HEK293 (cell line): ENCODE measurements at regions not wholly inside any gene's neighbourhood (a gene's known extent, or its start where the extent isn't known, plus 50 kb on each side); places are given as distances from the start of the nearest gene placed in this dataset.

ENCODE experiments used
- CTCF ChIA-PET: fragments of 350-600 bp; formaldehyde crosslinking; extraction: SDS; loops from one replicate; lab custom pipeline; 2021; ENCODE audit warnings: antibody characterized with exemption; lab: Yijun Ruan, JAX
- POLR2A ChIA-PET: fragments of 300-600 bp; formaldehyde crosslinking; extraction: SDS; loops from one replicate; lab custom pipeline; 2020; ENCODE audit warnings: antibody characterized with exemption, inconsistent platforms; lab: Yijun Ruan, JAX
- H3K27ac ChIP-seq: fragments of 200-500 bp; sonication (Bioruptor generic); 2 replicates; pipeline ENCODE4 v1.5.1; 2014; ENCODE audit warnings: low read depth, low read length, control low read depth, inconsistent platforms; ENCODE audit errors: extremely low read depth
- H3K36me3 ChIP-seq, 2 experiments: fragments of 200-500 bp in 1 of 2; sonication (Bioruptor generic) in 1 of 2; 1 replicate in 1 of 2; 2 replicates in 1 of 2; pipeline ENCODE4 v1.5.1; 2014 to 2017; ENCODE audit warnings: inconsistent platforms in 2 of 2, low read length in 2 of 2; ENCODE audit not compliant: control insufficient read depth in 2 of 2, insufficient read depth in 1 of 2
- H3K4me1 ChIP-seq: fragments of 200-500 bp; sonication (Bioruptor generic); 2 replicates; pipeline ENCODE4 v1.5.1; 2014; ENCODE audit warnings: mild to moderate bottlenecking, low read length, inconsistent platforms; ENCODE audit not compliant: control insufficient read depth, insufficient read depth
- H3K4me3 ChIP-seq: 2 replicates; pipeline ENCODE4 v1.5.1; 2011; ENCODE audit warnings: low read depth, mild to moderate bottlenecking, control low read depth, low read length, moderate library complexity
- H3K9me3 ChIP-seq: fragments of 200-500 bp; sonication (Bioruptor generic); 2 replicates; pipeline ENCODE4 v1.5.1; 2014; ENCODE audit warnings: low read depth, low read length, inconsistent platforms; ENCODE audit not compliant: control insufficient read depth, insufficient read depth
- GLIS1 ChIP-seq: fragments of 450-650 bp; formaldehyde crosslinking; IDR thresholded peaks from 2 replicates; pipeline ENCODE4 v1.5.1; 2016; ENCODE audit warnings: missing biosample characterization, missing genetic modification characterization
- HOXA7 ChIP-seq: sonication (generic); formaldehyde crosslinking; IDR thresholded peaks from 2 replicates; pipeline ENCODE4 v1.8.1; 2022; ENCODE audit warnings: missing genetic modification reagents, borderline replicate concordance
- KLF1 ChIP-seq: fragments of 450-650 bp; formaldehyde crosslinking; IDR thresholded peaks from 2 replicates; pipeline ENCODE4 v1.5.1; 2016; ENCODE audit warnings: missing biosample characterization, missing genetic modification characterization
- KLF9 ChIP-seq: fragments of 450-650 bp; formaldehyde crosslinking; IDR thresholded peaks from 2 replicates; pipeline ENCODE4 v1.5.1; 2016; ENCODE audit warnings: missing biosample characterization, missing genetic modification characterization, low read depth
- RBAK ChIP-seq: fragments of 450-650 bp; formaldehyde crosslinking; IDR thresholded peaks from 2 replicates; pipeline ENCODE4 v1.5.1; 2016; ENCODE audit warnings: missing biosample characterization, missing genetic modification characterization
- SCRT1 ChIP-seq: fragments of 450-650 bp; formaldehyde crosslinking; IDR thresholded peaks from 2 replicates; pipeline ENCODE4 v1.5.1; 2016; ENCODE audit warnings: missing biosample characterization, missing genetic modification characterization, borderline replicate concordance
- SETDB1 ChIP-seq: IDR thresholded peaks from one replicate; pipeline ENCODE4 v1.6.1; 2017; ENCODE audit warnings: mild to moderate bottlenecking, low read length, moderate library complexity, mixed read lengths; ENCODE audit not compliant: insufficient read length
- YY1 ChIP-seq: fragments of 450-650 bp; formaldehyde crosslinking; IDR thresholded peaks from 2 replicates; pipeline ENCODE4 v1.5.1; 2018; ENCODE audit warnings: missing biosample characterization, missing genetic modification characterization
- ZFP37 ChIP-seq: fragments of 450-650 bp; formaldehyde crosslinking; IDR thresholded peaks from 2 replicates; pipeline ENCODE4 v1.5.1; 2016; ENCODE audit warnings: missing biosample characterization, missing genetic modification characterization
- ZFP41 ChIP-seq: fragments of 450-650 bp; formaldehyde crosslinking; IDR thresholded peaks from 2 replicates; pipeline ENCODE4 v1.5.1; 2016; ENCODE audit warnings: missing biosample characterization, missing genetic modification characterization, borderline replicate concordance
- ZNF138 ChIP-seq: fragments of 450-650 bp; formaldehyde crosslinking; IDR thresholded peaks from 2 replicates; pipeline ENCODE4 v1.5.1; 2016; ENCODE audit warnings: missing biosample characterization, missing genetic modification characterization, borderline replicate concordance
- ZNF16 ChIP-seq: fragments of 450-650 bp; formaldehyde crosslinking; IDR thresholded peaks from 2 replicates; pipeline ENCODE4 v1.5.1; 2016; ENCODE audit warnings: low read depth, missing biosample characterization, missing genetic modification characterization
- ZNF169 ChIP-seq: fragments of 450-650 bp; formaldehyde crosslinking; IDR thresholded peaks from 2 replicates; pipeline ENCODE4 v1.5.1; 2016; ENCODE audit warnings: missing biosample characterization, missing genetic modification characterization
- ZNF266 ChIP-seq: fragments of 450-650 bp; formaldehyde crosslinking; IDR thresholded peaks from 2 replicates; pipeline ENCODE4 v1.5.1; 2016; ENCODE audit warnings: missing biosample characterization, missing genetic modification characterization, low read depth
- ZNF366 ChIP-seq: fragments of 450-650 bp; formaldehyde crosslinking; conservative IDR thresholded peaks from 2 replicates; pipeline ENCODE4 v1.5.1; 2016; ENCODE audit warnings: missing biosample characterization, missing genetic modification characterization
- ZNF423 ChIP-seq: fragments of 450-650 bp; formaldehyde crosslinking; IDR thresholded peaks from 2 replicates; pipeline ENCODE4 v1.5.1; 2016; ENCODE audit warnings: missing biosample characterization, missing genetic modification characterization
- ZNF433 ChIP-seq: fragments of 450-650 bp; formaldehyde crosslinking; IDR thresholded peaks from 2 replicates; pipeline ENCODE4 v1.5.1; 2016; ENCODE audit warnings: missing biosample characterization, missing genetic modification characterization, low read depth
- ZNF473 ChIP-seq: fragments of 450-650 bp; formaldehyde crosslinking; IDR thresholded peaks from 2 replicates; pipeline ENCODE4 v1.5.1; 2017; ENCODE audit warnings: missing biosample characterization, missing genetic modification characterization
- ZNF48 ChIP-seq: fragments of 450-650 bp; formaldehyde crosslinking; IDR thresholded peaks from 2 replicates; pipeline ENCODE4 v1.5.1; 2016; ENCODE audit warnings: missing biosample characterization, missing genetic modification characterization
- ZNF629 ChIP-seq: fragments of 450-650 bp; formaldehyde crosslinking; IDR thresholded peaks from 2 replicates; pipeline ENCODE4 v1.5.1; 2017; ENCODE audit warnings: missing biosample characterization, missing genetic modification characterization
- ZNF830 ChIP-seq: fragments of 450-650 bp; IDR thresholded peaks from 2 replicates; pipeline ENCODE4 v1.5.0; 2018; ENCODE audit warnings: missing biosample characterization, missing genetic modification characterization, low read depth, mild to moderate bottlenecking, moderate library complexity
- TF ChIP-seq, protein P1 (sequence below): fragments of 450-650 bp; formaldehyde crosslinking; IDR thresholded peaks from 2 replicates; pipeline ENCODE4 v1.5.1; 2016; ENCODE audit warnings: missing biosample characterization, missing genetic modification characterization, borderline replicate concordance
- TF ChIP-seq, protein P2 (sequence below): fragments of 450-650 bp; formaldehyde crosslinking; IDR thresholded peaks from 2 replicates; pipeline ENCODE4 v1.5.1; 2016; ENCODE audit warnings: missing biosample characterization, missing genetic modification characterization
- TF ChIP-seq, protein P3 (sequence below): fragments of 450-650 bp; formaldehyde crosslinking; IDR thresholded peaks from 2 replicates; pipeline ENCODE4 v1.5.1; 2016; ENCODE audit warnings: missing biosample characterization, missing genetic modification characterization
- TF ChIP-seq, protein P4 (sequence below): fragments of 450-650 bp; formaldehyde crosslinking; IDR thresholded peaks from 2 replicates; pipeline ENCODE4 v1.5.1; 2016; ENCODE audit warnings: missing biosample characterization, missing genetic modification characterization
- TF ChIP-seq, protein P5 (sequence below): fragments of 450-650 bp; formaldehyde crosslinking; IDR thresholded peaks from 2 replicates; pipeline ENCODE4 v1.5.0; 2017; ENCODE audit warnings: missing biosample characterization, missing genetic modification characterization, borderline replicate concordance
- TF ChIP-seq, protein P6 (sequence below): IDR thresholded peaks from 2 replicates; pipeline ENCODE4 v1.6.1; 2011; ENCODE audit warnings: mild to moderate bottlenecking, low read depth, low read length, borderline replicate concordance

DNA sequence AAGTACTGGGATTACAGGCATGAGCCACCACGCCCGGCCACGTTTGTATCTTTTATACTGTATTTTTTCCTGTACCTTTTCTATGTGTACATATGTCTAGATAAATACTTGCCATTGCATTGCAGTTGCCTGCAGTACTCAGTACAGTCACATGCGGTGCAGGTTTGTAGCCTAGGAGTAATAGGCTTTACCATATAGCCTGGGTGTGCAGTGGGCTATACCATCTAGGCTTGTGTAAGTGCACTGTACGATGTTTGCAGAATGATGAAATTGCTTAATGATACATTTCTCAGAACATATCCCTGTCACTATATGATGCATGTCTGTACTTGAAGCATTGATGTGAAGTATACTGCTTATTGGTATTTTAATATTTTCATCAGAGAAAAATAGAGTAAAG, 115.4 kb upstream of the PUDP start:
- POLR2A ChIA-PET, result no interaction called here
- H3K4me1 ChIP-seq, result no peaks in the 10 kb centered on the region
- H3K36me3 ChIP-seq, result peaks cover 0 to 7% of the 10 kb centered on the region in 2 experiments; a peak in 1 of 3 replicates
- TF ChIP-seq SCRT1 (tag by site-specific recombination) (no peak), ZNF830 (no peak), HOXA7 (CRISPR knock-in tag) (no peak), KLF9 (tag by site-specific recombination) (no peak), ZNF266 (tag by site-specific recombination) (no peak), SETDB1 (no peak), ZNF366 (no peak), KLF1 (tag by site-specific recombination) (no peak), ZNF138 (no peak), ZNF433 (tag by site-specific recombination) (no peak), ZNF473 (tag by site-specific recombination) (no peak), GLIS1 (tag by site-specific recombination) (no peak), ZFP41 (tag by site-specific recombination) (no peak), RBAK (tag by site-specific recombination) (no peak), ZFP37 (no peak), ZNF629 (tag by site-specific recombination) (no peak)
- TF ChIP-seq, protein P1, sequence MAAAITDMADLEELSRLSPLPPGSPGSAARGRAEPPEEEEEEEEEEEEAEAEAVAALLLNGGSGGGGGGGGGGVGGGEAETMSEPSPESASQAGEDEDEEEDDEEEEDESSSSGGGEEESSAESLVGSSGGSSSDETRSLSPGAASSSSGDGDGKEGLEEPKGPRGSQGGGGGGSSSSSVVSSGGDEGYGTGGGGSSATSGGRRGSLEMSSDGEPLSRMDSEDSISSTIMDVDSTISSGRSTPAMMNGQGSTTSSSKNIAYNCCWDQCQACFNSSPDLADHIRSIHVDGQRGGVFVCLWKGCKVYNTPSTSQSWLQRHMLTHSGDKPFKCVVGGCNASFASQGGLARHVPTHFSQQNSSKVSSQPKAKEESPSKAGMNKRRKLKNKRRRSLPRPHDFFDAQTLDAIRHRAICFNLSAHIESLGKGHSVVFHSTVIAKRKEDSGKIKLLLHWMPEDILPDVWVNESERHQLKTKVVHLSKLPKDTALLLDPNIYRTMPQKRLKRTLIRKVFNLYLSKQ (tag by site-specific recombination), result no peak
- TF ChIP-seq, protein P2, sequence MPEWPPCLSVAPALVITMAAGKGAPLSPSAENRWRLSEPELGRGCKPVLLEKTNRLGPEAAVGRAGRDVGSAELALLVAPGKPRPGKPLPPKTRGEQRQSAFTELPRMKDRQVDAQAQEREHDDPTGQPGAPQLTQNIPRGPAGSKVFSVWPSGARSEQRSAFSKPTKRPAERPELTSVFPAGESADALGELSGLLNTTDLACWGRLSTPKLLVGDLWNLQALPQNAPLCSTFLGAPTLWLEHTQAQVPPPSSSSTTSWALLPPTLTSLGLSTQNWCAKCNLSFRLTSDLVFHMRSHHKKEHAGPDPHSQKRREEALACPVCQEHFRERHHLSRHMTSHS (tag by site-specific recombination), result no peak
- TF ChIP-seq, protein P3, sequence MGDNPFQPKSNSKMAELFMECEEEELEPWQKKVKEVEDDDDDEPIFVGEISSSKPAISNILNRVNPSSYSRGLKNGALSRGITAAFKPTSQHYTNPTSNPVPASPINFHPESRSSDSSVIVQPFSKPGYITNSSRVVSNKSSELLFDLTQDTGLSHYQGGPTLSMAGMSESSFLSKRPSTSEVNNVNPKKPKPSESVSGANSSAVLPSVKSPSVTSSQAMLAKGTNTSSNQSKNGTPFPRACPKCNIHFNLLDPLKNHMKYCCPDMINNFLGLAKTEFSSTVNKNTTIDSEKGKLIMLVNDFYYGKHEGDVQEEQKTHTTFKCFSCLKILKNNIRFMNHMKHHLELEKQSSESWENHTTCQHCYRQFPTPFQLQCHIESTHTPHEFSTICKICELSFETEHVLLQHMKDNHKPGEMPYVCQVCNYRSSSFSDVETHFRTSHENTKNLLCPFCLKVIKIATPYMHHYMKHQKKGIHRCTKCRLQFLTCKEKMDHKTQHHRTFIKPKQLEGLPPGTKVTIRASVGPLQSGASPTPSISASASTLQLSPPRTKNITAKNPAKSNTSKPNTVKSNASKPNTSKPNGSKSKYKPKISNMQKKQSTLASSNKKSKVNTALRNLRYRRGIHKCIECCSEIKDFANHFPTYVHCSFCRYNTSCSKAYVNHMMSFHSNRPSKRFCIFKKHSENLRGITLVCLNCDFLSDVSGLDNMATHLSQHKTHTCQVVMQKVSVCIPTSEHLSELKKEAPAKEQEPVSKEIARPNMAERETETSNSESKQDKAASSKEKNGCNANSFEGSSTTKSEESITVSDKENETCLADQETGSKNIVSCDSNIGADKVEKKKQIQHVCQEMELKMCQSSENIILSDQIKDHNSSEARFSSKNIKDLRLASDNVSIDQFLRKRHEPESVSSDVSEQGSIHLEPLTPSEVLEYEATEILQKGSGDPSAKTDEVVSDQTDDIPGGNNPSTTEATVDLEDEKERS (tag by site-specific recombination), result no peak
- TF ChIP-seq, all 188 proteins: peak for 0
- H3K27ac ChIP-seq, result no peak overlapping the region
- CTCF ChIA-PET, result no interaction called here
- H3K9me3 ChIP-seq, result no peaks in the 10 kb centered on the region
- H3K4me3 ChIP-seq, result no peak overlapping the region

DNA sequence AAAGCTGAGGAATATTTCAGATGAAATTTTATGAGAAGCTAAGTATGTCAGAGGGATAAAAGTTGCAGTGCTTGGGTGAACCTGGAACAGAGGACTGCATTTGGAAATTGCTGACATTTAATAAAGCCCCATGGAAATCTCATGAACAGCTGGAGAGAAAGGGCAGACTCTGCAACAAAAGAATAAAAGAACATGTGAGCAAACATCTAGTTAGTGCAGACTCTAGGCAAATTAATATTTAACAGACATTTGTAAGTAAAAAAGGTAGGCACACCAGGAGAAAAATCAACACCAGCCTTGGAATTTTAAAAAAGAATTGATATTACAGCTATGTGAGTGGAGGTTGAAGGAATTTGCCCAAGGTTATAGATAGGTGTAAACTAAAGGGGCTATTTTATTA, 114.6 kb upstream of the PUDP start:
- H3K4me1 ChIP-seq, result no peaks in the 10 kb centered on the region
- H3K4me3 ChIP-seq, result no peak overlapping the region
- no peaks in the 10 kb centered on the region for H3K9me3 ChIP-seq
- ChIA-PET CTCF (no interaction called here), POLR2A (no interaction called here)
- H3K36me3 ChIP-seq, result peaks cover 0 to 9% of the 10 kb centered on the region in 2 experiments; a peak in 1 of 3 replicates
- H3K27ac ChIP-seq, result no peak overlapping the region
- no peak for TF ChIP-seq ZNF169
- no peak for TF ChIP-seq ZNF830
- no peak for TF ChIP-seq ZNF423
- no peak for TF ChIP-seq ZNF16 (tag by site-specific recombination)
- TF ChIP-seq YY1 (tag by site-specific recombination), result no peak
- no peak for TF ChIP-seq ZNF48 (tag by site-specific recombination)
- TF ChIP-seq, protein P4, sequence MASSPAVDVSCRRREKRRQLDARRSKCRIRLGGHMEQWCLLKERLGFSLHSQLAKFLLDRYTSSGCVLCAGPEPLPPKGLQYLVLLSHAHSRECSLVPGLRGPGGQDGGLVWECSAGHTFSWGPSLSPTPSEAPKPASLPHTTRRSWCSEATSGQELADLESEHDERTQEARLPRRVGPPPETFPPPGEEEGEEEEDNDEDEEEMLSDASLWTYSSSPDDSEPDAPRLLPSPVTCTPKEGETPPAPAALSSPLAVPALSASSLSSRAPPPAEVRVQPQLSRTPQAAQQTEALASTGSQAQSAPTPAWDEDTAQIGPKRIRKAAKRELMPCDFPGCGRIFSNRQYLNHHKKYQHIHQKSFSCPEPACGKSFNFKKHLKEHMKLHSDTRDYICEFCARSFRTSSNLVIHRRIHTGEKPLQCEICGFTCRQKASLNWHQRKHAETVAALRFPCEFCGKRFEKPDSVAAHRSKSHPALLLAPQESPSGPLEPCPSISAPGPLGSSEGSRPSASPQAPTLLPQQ (tag by site-specific recombination), result no peak
- TF ChIP-seq, protein P5, sequence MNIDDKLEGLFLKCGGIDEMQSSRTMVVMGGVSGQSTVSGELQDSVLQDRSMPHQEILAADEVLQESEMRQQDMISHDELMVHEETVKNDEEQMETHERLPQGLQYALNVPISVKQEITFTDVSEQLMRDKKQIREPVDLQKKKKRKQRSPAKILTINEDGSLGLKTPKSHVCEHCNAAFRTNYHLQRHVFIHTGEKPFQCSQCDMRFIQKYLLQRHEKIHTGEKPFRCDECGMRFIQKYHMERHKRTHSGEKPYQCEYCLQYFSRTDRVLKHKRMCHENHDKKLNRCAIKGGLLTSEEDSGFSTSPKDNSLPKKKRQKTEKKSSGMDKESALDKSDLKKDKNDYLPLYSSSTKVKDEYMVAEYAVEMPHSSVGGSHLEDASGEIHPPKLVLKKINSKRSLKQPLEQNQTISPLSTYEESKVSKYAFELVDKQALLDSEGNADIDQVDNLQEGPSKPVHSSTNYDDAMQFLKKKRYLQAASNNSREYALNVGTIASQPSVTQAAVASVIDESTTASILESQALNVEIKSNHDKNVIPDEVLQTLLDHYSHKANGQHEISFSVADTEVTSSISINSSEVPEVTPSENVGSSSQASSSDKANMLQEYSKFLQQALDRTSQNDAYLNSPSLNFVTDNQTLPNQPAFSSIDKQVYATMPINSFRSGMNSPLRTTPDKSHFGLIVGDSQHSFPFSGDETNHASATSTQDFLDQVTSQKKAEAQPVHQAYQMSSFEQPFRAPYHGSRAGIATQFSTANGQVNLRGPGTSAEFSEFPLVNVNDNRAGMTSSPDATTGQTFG (tag by site-specific recombination), result no peak
- TF ChIP-seq, protein P6, sequence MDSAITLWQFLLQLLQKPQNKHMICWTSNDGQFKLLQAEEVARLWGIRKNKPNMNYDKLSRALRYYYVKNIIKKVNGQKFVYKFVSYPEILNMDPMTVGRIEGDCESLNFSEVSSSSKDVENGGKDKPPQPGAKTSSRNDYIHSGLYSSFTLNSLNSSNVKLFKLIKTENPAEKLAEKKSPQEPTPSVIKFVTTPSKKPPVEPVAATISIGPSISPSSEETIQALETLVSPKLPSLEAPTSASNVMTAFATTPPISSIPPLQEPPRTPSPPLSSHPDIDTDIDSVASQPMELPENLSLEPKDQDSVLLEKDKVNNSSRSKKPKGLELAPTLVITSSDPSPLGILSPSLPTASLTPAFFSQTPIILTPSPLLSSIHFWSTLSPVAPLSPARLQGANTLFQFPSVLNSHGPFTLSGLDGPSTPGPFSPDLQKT, result no peak
